ENCODE measurements at regions not wholly inside any gene's neighbourhood (a gene's known extent, or its start where the extent isn't known, plus 50 kb on each side); places are given as distances from the start of the nearest gene placed in this dataset.

GRCh38 chrX:4314586-4314985 lies 601.1 kb upstream of the PRKX start:
- Histone ChIP-seq H3K36me3 (ENCODE audit: insufficient read depth, low read length) (no peaks in the 10 kb centered on the region), H2AFZ (ENCODE audit: low read depth, low read length) (no peak overlapping the region), H3K9ac (ENCODE audit: low read length) (no peak overlapping the region), H3K4me3 (ENCODE audit: low read length) (no peak overlapping the region), H4K20me1 (ENCODE audit: insufficient read depth) (no peaks in the 10 kb centered on the region), H3K9me3 (ENCODE audit: low read length) (no peaks in the 10 kb centered on the region), H3K4me2 (ENCODE audit: low read length) (no peak overlapping the region), H3K27ac (ENCODE audit: low read length) (no peak overlapping the region), H3F3A (ENCODE audit: insufficient read depth, low read length, poor library complexity, severe bottlenecking) (no peaks in the 10 kb centered on the region), H3K9me2 (ENCODE audit: insufficient read depth, low read length) (no peaks in the 10 kb centered on the region), H3K79me2 (replicated peaks; ENCODE audit: insufficient read depth, low read length) (no peaks in the 10 kb centered on the region), H3K27me3 (ENCODE audit: insufficient read depth, low read depth, low read length) (no peaks in the 10 kb centered on the region)
- TF ChIP-seq EP300 (conservative IDR thresholded peaks at IDR 0.05; ENCODE audit: poor library complexity, severe bottlenecking) (no peak), EZH2 (IDR thresholded peaks at IDR 0.05; ENCODE audit: borderline replicate concordance, insufficient read depth, low read length, poor library complexity, severe bottlenecking) (no peak), TAF1 (IDR thresholded peaks at IDR 0.05; ENCODE audit: low read depth) (no peak), SMC3 (conservative IDR thresholded peaks at IDR 0.05; ENCODE audit: poor library complexity) (no peak), MXI1 (conservative IDR thresholded peaks at IDR 0.05; ENCODE audit: poor library complexity, severe bottlenecking) (no peak)
- TF ChIP-seq, protein P1, sequence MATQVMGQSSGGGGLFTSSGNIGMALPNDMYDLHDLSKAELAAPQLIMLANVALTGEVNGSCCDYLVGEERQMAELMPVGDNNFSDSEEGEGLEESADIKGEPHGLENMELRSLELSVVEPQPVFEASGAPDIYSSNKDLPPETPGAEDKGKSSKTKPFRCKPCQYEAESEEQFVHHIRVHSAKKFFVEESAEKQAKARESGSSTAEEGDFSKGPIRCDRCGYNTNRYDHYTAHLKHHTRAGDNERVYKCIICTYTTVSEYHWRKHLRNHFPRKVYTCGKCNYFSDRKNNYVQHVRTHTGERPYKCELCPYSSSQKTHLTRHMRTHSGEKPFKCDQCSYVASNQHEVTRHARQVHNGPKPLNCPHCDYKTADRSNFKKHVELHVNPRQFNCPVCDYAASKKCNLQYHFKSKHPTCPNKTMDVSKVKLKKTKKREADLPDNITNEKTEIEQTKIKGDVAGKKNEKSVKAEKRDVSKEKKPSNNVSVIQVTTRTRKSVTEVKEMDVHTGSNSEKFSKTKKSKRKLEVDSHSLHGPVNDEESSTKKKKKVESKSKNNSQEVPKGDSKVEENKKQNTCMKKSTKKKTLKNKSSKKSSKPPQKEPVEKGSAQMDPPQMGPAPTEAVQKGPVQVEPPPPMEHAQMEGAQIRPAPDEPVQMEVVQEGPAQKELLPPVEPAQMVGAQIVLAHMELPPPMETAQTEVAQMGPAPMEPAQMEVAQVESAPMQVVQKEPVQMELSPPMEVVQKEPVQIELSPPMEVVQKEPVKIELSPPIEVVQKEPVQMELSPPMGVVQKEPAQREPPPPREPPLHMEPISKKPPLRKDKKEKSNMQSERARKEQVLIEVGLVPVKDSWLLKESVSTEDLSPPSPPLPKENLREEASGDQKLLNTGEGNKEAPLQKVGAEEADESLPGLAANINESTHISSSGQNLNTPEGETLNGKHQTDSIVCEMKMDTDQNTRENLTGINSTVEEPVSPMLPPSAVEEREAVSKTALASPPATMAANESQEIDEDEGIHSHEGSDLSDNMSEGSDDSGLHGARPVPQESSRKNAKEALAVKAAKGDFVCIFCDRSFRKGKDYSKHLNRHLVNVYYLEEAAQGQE (IDR thresholded peaks at IDR 0.05; ENCODE audit: borderline replicate concordance): no peak
- TF ChIP-seq, protein P2, sequence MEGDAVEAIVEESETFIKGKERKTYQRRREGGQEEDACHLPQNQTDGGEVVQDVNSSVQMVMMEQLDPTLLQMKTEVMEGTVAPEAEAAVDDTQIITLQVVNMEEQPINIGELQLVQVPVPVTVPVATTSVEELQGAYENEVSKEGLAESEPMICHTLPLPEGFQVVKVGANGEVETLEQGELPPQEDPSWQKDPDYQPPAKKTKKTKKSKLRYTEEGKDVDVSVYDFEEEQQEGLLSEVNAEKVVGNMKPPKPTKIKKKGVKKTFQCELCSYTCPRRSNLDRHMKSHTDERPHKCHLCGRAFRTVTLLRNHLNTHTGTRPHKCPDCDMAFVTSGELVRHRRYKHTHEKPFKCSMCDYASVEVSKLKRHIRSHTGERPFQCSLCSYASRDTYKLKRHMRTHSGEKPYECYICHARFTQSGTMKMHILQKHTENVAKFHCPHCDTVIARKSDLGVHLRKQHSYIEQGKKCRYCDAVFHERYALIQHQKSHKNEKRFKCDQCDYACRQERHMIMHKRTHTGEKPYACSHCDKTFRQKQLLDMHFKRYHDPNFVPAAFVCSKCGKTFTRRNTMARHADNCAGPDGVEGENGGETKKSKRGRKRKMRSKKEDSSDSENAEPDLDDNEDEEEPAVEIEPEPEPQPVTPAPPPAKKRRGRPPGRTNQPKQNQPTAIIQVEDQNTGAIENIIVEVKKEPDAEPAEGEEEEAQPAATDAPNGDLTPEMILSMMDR (IDR thresholded peaks at IDR 0.05; ENCODE audit: poor library complexity, severe bottlenecking): no peak

- no peaks in the 10 kb centered on the region for H3F3A ChIP-seq (ENCODE audit: insufficient read depth, low read length, poor library complexity, severe bottlenecking)
- H3K79me2 ChIP-seq (replicated peaks; ENCODE audit: insufficient read depth, low read length): no peaks in the 10 kb centered on the region
- H3K9me2 ChIP-seq (ENCODE audit: insufficient read depth, low read length): no peaks in the 10 kb centered on the region
- H3K27me3 ChIP-seq (ENCODE audit: insufficient read depth, low read depth, low read length): no peaks in the 10 kb centered on the region
- H3K9ac ChIP-seq (ENCODE audit: low read length): no peak overlapping the region
- no peaks in the 10 kb centered on the region for H3K36me3 ChIP-seq (ENCODE audit: insufficient read depth, low read length)
- H3K27ac ChIP-seq (ENCODE audit: low read length): no peak overlapping the region
- no peak overlapping the region for H3K4me3 ChIP-seq (ENCODE audit: low read length)
- no peaks in the 10 kb centered on the region for H4K20me1 ChIP-seq (ENCODE audit: insufficient read depth)
- no peak overlapping the region for H2AFZ ChIP-seq (ENCODE audit: low read depth, low read length)
- no peak overlapping the region for H3K4me2 ChIP-seq (ENCODE audit: low read length)
- TF ChIP-seq RAD21 (conservative IDR thresholded peaks at IDR 0.05) (no peak), POLR2AphosphoS5 (IDR thresholded peaks at IDR 0.05) (no peak), SMC3 (conservative IDR thresholded peaks at IDR 0.05; ENCODE audit: poor library complexity) (no peak), MXI1 (conservative IDR thresholded peaks at IDR 0.05; ENCODE audit: poor library complexity, severe bottlenecking) (no peak), TAF1 (IDR thresholded peaks at IDR 0.05; ENCODE audit: low read depth) (no peak), EZH2 (IDR thresholded peaks at IDR 0.05; ENCODE audit: borderline replicate concordance, insufficient read depth, low read length, poor library complexity, severe bottlenecking) (no peak), EP300 (conservative IDR thresholded peaks at IDR 0.05; ENCODE audit: poor library complexity, severe bottlenecking) (no peak)
- TF ChIP-seq, protein P2 (IDR thresholded peaks at IDR 0.05; ENCODE audit: poor library complexity, severe bottlenecking): no peak
- TF ChIP-seq, protein P1 (IDR thresholded peaks at IDR 0.05; ENCODE audit: borderline replicate concordance): no peak
- no peaks in the 10 kb centered on the region for H3K9me3 ChIP-seq (ENCODE audit: low read length)
Observed at GRCh38 chrX:4277122-4277521, 563.7 kb upstream of the PRKX start.

All from neural cell (in vitro differentiated cells).